HG03159 (cell line): ENCODE measurements at regions not wholly inside any gene's neighbourhood (a gene's known extent, or its start where the extent isn't known, plus 50 kb on each side); places are given as distances from the start of the nearest gene placed in this dataset.
"Not testable (repeated sequence)": the region's sequence is repeated elsewhere in the genome, so short reads cannot be mapped to it uniquely, and the experiment has no call there.

Source experiments
- ATAC-seq: cut with Tn5 transposase; IDR thresholded peaks from one replicate; pipeline ENCODE4 v1.9.1; 2021; ENCODE audit warnings: mild to moderate bottlenecking, moderate library complexity; ENCODE audit not compliant: unreplicated experiment

DNA sequence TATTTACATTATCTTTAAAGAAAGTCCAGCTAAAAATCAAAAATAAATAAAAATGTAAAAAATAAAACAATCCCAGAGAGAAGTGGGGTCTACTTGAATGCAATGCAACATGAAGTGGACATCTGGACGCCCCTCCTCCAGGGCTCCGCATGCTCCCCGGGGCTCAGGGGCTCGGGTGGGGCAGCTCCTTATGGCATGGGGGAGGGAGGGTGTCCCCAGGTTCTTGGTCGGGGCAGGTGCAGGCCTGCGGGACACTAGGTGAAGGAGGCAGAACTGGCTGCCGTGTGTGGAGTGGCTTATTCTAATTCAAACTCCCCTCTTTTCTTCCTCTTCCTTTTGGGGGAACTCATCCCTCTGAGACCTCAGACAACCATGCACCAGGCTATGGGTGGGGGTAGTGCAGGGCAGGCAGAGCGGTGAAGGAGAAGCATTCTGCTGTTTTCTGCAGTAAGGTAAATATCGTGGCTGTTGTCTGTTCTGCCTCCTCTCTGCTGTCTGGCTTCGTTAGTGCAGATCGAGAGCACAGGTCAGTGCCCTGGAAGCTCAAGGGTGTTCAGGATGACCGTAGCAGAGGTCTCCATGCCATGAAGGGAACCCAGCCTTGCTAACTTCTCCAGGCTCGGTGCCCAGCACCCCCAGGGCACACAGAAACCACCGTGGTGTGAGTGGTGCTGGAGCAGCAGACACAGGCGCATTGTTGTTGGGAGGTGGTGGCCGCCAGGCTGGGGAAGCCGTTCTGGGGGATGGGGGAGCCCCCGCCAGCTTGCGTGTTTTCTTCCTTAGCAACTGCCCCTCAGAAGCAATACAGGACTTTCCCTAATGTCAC, 82.6 kb downstream of the TTLL2 start:
- no peak for ATAC-seq

DNA sequence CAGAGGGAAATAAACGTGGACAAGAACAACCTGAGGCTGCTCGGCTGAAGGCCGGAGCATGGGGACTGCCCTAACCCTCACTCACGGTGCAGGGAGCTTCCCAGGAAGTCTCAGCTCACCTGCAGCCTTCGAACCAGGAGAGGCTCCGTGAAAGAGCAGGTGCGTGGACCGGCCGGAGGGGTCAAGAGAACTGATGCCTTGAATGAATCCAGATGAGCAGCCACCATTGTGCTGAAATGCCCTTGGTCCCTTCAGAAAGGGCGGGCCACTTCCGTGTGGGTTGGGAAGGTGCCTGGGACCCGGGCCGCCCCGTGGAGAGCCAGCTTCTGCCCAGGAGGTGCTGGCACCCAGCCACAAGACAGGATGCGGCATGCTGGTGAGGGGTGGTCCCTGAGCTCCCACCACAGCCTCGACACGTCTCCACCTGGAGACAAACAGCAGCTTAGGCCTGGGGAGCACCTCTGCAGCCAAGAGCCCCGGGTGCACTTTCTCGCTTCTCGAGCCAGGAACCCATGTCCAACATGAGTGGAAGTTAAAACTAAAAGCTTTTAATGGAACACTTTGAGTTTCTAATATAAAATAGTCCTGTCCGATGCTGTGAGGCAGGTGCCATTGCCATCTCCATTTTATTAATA, 83.5 kb downstream of the TTLL2 start:
- ATAC-seq: no peak

DNA sequence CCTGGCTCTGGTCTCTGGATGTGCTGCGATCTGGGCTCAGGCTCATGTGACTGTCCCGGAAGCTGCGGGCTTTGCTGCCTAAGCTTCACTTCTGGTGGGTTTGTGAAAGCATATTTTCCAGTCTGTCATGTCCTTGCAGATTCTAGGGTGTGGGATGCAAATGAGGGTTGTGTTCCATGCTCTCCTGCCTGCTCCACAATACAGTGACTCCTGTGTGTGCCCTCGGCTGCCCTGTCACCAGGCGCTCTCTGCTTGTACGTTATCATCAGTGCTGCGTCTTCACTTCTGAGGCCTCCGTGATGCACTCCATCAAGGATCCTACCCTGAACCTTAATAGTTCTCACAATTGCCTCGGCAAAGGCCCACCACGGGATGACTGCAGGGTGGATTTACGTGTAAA, 84.2 kb downstream of the TTLL2 start:
- ATAC-seq: no peak

DNA sequence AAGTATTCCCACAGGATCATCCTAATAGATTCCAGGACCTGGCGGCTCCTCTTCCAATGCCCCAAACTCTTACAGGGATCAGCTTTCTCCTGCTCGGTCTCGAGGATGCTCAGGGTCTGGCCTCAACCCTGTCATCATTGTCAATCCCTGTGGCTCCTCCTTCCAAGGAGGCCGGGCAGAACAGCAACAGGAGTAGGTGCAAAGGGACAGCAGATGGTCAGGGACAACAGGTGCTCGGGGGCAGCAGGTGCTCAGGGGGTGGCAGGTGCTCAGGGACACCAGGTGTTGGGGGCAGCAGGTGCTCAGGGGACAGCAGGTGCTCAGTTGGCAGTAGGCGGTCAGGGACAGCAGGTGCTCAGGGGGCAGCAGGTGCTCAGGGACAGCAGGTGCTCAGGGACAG, 84.8 kb downstream of the TTLL2 start:
- ATAC-seq: no peak

DNA sequence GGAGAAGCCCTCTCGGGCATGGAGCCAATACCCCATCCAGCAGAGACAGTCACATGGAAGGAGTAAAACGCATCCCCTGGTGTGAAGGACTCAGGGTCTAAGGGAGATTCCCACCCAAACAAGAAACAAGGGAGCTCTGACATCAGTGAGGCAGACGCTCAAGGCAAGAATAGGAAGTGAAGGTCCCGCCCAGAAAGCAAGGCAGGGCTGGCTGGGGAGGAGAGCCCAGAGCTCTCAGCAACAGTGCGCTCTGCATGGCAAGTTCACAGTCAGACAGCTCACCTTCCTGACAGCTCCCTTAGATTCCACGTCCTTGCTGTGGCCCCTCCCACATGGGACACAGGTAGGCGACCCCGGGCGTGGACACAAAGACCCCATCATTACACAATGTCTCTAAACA, 85.6 kb downstream of the TTLL2 start:
- ATAC-seq: no peak

DNA sequence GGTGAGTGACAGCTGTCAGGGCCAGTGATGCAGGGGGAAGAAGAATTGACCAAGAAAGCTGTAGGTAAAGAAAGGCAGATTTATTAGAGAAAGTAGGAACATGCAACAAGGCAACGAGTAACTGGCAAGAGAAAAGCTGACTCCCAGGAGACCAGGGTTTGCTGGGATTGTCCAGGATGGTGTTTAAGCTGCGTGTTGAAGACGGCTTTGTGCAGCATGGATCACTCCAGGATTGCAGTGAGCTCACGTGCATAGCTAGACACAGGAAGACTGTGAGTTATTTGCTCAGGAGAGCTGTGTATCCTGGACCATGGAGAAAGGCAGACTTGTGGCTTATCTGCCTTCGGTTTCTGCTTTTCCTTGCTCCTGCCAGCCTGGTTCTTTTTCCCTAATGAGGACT, 87.6 kb downstream of the TTLL2 start:
- ATAC-seq: no peak

DNA sequence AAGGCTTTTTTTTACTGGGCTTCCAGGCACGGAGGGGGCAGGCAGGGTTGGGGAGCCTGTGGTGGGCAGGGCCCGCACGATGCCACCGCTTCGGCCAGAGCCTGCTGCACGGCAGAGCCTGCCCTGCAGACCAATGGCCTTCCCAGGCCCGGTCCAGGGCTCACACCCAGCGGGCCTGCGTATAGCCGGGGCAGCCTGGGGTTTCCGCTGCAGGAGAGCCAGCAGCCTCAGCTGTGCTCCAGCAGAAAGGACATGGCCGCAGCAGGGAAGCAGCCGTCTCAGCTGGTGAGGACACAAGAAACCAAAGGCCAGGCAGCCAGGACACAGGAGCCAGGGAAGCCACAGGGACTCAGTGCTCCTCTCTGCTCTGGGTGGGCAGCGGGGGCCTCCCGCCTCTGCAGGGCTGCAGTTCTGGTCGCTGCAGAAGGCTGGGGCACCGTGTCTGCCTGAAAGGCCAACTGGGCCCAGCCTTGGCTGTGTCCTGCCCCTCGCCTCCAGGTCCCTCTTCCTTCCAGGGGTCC, 90.6 kb downstream of the TTLL2 start:
- ATAC-seq: no peak

DNA sequence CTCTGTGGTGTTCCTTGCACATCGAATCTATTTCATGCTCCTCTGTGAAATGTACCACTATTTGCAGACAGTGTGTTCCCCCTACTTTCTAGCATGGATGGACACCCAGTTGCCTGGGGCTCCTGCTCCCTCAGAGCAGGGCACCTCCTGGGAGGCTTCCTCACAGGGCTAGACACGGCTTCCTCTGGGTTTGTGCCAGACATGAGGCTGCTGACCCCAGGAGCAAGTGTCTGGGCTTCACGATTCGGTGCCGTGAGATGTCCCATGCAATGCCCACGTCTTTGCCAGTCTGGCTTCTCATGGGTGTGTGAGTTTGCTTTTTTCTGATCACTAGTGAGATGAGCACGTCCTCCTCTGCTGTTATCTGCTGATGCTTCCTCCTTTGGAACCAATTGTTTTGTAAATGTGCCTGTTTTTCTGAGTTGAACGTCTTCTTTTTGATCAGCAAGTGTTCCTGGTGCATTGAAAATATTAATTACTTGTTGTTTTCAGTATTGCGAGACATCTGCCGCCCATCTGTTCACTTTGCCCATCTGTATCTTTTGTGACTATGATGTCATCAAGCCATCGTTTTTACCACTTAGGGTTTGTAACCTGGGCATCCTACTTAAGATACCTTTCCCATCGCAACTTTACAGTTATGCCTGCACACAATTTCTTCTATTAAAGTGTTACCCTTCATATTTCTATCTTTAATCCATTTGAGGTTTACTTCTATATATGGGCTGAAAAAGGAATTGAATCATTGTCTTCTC, 92.0 kb downstream of the TTLL2 start:
- ATAC-seq: no peak

DNA sequence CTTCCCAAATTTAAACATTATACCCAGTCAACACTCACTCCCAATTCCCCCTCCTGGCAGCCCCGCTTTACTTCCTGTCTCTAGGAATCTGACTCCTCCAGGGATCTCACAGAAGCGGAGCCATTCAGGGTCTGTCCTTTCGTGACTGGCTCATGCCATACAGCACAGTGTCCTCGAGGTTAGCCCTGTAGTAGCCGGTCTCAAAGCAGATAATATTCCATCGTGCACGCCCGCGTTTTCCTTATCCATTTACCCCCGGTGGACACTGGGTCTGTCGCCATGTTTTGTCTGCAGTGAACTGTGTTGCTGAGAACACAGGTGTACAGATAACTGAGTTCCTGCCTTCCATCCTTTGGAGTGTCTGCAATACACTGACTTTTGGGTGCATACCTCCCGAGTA, 95.3 kb downstream of the TTLL2 start:
- no peak for ATAC-seq

DNA sequence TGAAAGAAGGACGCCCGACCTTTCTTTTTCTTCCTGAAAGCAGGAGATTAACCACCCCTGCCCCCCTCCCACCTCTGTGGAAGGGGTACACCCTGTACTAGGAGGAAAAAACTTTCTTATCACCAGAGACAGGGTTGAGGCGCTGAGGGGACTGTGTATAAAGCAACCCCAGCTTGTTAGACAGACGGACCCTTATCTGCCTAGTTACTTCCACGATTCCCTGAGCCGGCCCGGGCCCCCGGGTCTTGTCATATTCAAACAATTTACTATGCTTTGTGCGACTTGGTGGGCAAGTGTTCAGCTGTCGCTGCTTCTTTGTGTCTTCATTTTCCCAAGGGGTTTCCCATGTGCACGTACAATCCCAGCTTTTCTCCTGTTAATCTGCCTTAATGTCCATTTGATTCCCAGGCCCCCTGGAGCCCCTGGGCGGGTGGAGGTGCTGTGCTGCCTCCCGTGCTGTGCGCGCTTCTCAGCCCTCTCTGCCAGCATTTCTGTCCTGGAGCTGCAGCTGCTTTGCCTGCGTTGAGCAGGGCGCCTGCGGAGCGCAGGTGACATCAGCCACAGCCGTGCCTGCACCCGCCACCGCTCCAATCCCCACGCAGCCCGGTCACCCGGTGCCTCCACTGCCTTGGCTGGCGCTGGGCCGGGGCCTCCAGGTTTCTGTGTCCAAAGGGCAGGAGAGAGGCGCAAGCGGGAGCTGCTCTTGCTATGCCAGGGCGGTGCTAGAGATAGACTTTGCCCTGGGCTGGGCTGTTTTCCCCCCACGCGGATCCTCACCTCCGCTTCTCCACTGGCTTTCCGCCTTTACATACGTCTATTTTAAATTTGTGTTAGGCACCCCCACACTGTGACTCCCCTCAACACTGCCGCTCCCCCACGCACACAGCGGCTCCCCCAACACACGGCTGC, 96.2 kb downstream of the TTLL2 start:
- ATAC-seq: no peak

DNA sequence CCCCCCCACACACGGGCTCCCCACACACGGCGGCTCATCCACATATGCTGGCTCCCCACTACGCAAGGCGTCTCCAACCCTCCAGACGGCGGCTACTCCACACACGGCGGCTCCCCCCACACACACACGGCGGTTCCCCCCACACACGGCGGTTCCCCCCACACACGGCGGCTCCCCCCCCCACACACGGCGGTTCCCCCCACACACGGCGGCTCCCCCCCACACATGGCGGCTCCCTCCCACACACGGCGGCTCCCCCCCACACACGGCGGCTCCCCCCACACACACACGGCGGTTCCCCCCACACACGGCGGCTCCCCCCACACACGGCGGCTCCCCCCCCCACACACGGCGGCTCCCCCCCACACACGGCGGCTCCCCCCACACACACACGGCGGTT, 97.1 kb downstream of the TTLL2 start:
- ATAC-seq: not testable (repeated sequence)

DNA sequence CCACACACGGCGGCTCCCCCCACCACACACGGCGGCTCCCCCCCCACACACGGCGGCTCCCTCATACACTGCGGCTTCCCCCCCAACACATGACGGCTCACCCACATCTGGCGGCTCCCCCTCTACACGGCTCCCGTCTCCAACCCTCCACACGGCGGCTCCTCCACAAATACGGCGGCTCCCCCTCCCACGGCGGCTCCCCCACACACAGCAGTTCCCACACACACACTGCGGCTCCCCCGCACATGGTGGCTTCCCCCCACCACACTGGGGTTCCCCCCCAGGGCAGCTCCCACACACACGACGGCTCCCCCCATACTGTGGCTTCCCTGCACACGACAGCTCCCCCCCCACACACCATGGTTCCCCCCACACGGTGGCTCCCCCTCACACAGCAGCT, 98.0 kb downstream of the TTLL2 start:
- ATAC-seq: no peak

DNA sequence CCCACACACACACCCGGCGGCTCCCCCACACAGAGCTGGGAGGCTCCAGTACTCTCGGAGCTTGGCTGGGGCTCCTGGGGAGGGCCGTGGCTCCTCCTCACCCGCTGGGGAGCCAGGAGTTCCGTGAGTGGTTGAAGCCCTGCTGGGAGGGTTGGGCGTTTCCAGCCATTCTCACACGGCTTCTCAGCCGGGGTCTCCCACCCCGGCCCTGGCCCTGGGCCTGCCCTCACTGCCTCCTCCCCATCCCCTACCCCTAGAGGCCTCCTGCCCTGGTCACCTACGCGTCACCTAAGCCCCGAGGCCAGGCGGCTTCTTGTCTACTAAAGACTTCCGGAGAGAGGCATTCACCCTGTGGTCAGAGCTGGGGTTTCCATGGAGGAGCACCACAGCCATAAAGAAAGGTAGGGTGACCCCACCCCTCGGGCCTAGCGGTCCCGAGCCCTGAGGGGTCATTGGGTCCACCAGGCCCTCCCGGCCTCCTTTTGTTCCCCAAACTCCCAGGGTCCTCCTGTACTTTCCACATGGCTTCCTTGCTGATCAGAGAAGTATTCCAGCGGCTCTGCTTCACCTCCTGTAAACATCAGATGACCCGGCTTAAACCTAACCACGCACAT, 99.3 kb downstream of the TTLL2 start:
- ATAC-seq: no peak

DNA sequence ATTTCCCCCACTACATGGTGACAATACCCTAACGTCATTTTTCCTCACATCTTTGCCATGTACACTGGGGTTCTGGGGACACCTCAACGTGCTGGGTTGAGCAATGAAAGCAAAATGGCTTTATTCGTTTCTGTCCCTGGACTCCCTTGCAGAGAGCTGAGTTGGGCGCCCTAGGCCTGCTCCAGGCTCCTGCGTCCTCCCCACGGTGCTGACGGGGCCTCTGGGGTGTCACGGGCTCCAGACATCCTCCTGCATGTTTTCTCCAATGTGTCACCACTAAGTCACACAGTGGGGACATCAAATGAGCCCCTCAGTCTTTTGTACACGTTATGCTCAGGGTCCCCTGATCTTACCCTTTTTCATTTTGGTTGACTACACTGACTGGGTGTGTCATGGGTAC, 99.8 kb downstream of the TTLL2 start:
- ATAC-seq: no peak

DNA sequence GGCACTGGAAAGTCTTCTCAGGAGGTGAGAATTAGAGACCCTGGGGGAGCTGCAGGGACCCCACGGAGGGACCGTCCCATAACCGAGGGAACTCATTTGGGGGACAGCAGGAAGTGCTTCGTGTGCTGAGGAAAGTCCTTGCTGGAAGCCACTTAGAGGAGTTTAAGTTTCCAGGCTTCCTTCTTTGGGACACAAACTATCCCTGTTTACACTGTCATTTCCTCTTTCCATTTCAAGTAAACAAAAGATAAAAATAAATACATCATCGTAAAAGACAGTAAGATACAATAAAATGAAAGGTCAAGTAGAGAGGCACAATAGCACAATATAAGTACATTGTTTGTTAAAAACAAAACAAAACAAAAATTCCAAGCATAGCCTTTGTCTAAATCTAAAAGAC, 101.2 kb downstream of the TTLL2 start:
- ATAC-seq: no peak

DNA sequence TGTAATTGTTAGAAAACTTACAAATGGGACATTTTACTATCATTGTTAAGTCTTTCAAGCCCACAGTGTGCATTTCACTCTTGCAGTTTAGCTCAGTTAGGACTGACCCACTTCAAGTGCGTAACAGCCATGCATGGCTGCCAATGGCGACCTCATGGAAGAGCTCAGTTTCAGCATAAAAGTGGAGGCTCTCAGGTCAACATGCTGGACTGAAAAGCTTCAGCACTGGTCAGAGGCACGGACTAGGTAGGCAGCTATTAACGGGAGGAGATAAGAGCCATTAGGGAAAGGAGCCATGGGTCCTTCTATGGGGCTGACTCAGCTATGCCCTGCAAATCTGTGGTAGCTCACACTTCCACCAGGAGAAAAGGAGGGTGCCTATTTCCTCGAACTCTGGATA, 101.8 kb downstream of the TTLL2 start:
- ATAC-seq: no peak

DNA sequence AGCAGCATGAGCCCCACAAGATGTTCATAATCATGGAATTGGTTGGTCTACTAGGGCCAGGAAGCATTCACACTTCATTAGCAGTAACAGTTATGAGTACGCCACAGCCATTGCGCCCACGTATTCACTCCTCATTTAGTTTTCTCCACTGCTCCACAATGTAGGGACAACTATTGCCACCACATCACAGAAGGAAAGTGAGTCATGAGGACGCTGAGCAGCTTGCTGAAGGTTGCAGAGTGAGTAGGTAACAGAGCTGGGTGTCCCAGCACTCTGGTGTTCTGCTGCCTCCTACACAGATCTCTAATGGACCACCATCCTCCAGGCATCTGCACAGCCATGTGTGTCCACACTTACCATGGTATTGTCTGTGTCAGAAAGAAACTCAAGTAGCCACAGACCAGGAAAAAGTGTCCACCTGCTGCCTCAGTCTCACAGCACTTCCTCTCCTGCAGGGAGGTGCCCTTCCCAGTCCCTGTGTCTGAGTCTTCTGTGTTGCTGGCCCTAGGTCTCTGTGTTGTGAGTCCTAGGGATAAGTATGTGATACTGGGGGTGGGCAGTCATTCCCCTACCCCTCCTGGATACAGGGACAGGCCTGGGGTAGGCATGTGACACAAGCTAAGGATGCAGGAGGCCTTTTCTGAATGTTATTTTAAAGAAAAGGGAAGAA, 103.9 kb downstream of the TTLL2 start:
- no peak for ATAC-seq

DNA sequence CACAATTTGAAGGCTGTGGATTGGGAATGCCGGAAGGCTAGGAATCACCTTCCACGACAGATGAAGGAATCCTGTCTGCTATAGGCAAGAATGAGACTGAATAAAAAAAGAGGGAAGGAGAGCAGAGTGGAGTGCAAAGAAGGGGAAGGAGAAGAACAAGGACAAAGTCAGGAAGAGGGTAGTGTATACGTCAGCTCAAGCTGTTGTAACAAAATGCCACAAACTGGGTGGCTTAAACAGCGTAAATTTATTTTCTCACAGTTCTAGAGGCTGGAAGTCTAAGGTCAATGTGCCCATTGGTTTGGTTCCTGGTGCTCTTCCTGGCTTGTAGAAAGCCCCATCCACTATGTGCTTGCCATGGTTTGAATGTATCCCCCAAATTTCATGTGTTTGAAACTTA, 104.5 kb downstream of the TTLL2 start:
- no peak for ATAC-seq

DNA sequence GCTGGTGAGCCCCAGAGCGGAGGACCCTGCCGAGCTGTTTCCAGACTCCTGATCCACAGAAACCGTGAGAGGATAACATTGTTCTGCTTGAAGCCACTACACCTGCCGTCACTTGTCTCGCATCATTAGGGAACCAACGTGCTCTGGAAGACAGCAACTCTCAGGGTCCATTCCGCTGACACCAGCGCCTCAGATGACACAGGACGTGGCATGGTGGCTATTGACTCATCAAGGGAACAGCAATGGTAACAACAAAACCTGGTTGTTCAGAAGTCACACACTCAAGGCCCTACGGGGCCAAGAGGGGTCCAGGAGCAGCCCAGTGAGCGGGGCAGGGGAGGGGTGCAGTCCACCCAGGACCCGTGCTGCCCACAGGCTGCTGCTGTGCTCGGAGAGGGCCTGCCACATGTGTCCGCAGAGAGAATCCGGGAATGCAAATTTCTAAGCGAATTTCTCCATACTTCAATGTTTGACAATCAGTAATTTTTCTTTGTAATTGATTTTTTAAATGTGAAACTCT, 110.4 kb downstream of the TTLL2 start:
- no peak for ATAC-seq
